Transverse colon (tissue), 4 donors: ENCODE measurements at regions not wholly inside any gene's neighbourhood (a gene's known extent, or its start where the extent isn't known, plus 50 kb on each side); places are given as distances from the start of the nearest gene placed in this dataset.

Experiments
- CTCF ChIP-seq, 5 experiments: fragments of 200-600 bp in 3 of 5; fragments of 450-650 bp in 2 of 5; sonication (generic) in 3 of 5; IDR thresholded peaks; 1 replicate in 2 of 5; 2 replicates in 3 of 5; pipeline ENCODE4 v1.5.1; 2016 to 2017; ENCODE audit warnings: antibody characterized with exemption in 5 of 5, inconsistent platforms in 3 of 5, mild to moderate bottlenecking in 2 of 5, moderate library complexity in 1 of 5
- POLR2A ChIP-seq: fragments of 450-650 bp; IDR thresholded peaks from one replicate; pipeline ENCODE4 v1.6.1; 2016; ENCODE audit warnings: antibody characterized with exemption, mild to moderate bottlenecking, moderate library complexity
- POLR2AphosphoS5 ChIP-seq, 3 donors: sonication (generic); formaldehyde crosslinking; IDR thresholded peaks; one replicate each; pipeline ENCODE4 v1.6.1; 2016; ENCODE audit warnings: antibody characterized with exemption in 3 of 3

GRCh38 chr6:71577766-71578165 lies 289.2 kb downstream of the OGFRL1 start:
- TF ChIP-seq CTCF (IDR thresholded peaks at IDR 0.05): no peak
- TF ChIP-seq POLR2AphosphoS5 (IDR thresholded peaks at IDR 0.05): no peak
- no peak for TF ChIP-seq POLR2A
